Transverse colon (tissue), 3 donors: ENCODE measurements at regions not wholly inside any gene's neighbourhood (a gene's known extent, or its start where the extent isn't known, plus 50 kb on each side); places are given as distances from the start of the nearest gene placed in this dataset.

Experiments used
- POLR2A ChIP-seq: fragments of 450-650 bp; IDR thresholded peaks from one replicate; pipeline ENCODE4 v1.6.1; 2016; ENCODE audit warnings: antibody characterized with exemption, mild to moderate bottlenecking, moderate library complexity
- TF ChIP-seq, protein P1 (sequence below), 5 experiments: fragments of 200-600 bp in 3 of 5; fragments of 450-650 bp in 2 of 5; sonication (generic) in 3 of 5; IDR thresholded peaks; 1 replicate in 2 of 5; 2 replicates in 3 of 5; pipeline ENCODE4 v1.5.1; 2016 to 2017; ENCODE audit warnings: antibody characterized with exemption in 5 of 5, inconsistent platforms in 3 of 5, mild to moderate bottlenecking in 2 of 5, moderate library complexity in 1 of 5

DNA sequence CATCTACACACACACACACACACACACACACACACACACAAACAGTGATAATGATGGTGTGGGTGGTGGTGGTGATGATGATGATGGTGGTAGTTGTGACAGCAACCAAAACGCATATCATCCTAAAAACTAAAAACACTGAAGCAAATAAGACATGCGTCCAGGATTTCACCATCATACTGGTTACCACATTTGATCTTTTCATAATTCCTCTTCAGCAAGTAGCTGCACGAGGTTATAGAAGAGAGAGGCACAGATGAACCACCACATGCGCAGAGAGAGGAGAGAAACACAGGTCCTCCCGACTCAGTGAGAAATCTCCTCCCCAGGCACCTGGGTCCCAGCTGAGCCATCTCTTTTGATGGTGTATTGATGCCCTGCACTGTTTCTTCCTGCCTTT lies 393.3 kb downstream of the METTL4 start:
- no peak for TF ChIP-seq POLR2A
- TF ChIP-seq, protein P1, sequence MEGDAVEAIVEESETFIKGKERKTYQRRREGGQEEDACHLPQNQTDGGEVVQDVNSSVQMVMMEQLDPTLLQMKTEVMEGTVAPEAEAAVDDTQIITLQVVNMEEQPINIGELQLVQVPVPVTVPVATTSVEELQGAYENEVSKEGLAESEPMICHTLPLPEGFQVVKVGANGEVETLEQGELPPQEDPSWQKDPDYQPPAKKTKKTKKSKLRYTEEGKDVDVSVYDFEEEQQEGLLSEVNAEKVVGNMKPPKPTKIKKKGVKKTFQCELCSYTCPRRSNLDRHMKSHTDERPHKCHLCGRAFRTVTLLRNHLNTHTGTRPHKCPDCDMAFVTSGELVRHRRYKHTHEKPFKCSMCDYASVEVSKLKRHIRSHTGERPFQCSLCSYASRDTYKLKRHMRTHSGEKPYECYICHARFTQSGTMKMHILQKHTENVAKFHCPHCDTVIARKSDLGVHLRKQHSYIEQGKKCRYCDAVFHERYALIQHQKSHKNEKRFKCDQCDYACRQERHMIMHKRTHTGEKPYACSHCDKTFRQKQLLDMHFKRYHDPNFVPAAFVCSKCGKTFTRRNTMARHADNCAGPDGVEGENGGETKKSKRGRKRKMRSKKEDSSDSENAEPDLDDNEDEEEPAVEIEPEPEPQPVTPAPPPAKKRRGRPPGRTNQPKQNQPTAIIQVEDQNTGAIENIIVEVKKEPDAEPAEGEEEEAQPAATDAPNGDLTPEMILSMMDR (IDR thresholded peaks at IDR 0.05), result no peak
